Body of pancreas (tissue), 4 donors: ENCODE measurements at regions not wholly inside any gene's neighbourhood (a gene's known extent, or its start where the extent isn't known, plus 50 kb on each side); places are given as distances from the start of the nearest gene placed in this dataset.

ENCODE experiments used
- POLR2A ChIP-seq, 3 donors: fragments of 450-650 bp; IDR thresholded peaks; one replicate each; pipeline ENCODE4 v1.6.1; 2016; ENCODE audit warnings: antibody characterized with exemption in 3 of 3, mild to moderate bottlenecking in 2 of 3
- TF ChIP-seq, protein P1 (sequence below), 7 experiments: fragments of 450-650 bp in 4 of 7; fragments of 200-600 bp in 3 of 7; sonication (generic) in 3 of 7; IDR thresholded peaks; one replicate each; pipeline ENCODE4 v1.5.1; 2016 to 2019; ENCODE audit warnings: antibody characterized with exemption in 7 of 7

- no peak for TF ChIP-seq POLR2A (IDR thresholded peaks at IDR 0.05)
- TF ChIP-seq, protein P1, sequence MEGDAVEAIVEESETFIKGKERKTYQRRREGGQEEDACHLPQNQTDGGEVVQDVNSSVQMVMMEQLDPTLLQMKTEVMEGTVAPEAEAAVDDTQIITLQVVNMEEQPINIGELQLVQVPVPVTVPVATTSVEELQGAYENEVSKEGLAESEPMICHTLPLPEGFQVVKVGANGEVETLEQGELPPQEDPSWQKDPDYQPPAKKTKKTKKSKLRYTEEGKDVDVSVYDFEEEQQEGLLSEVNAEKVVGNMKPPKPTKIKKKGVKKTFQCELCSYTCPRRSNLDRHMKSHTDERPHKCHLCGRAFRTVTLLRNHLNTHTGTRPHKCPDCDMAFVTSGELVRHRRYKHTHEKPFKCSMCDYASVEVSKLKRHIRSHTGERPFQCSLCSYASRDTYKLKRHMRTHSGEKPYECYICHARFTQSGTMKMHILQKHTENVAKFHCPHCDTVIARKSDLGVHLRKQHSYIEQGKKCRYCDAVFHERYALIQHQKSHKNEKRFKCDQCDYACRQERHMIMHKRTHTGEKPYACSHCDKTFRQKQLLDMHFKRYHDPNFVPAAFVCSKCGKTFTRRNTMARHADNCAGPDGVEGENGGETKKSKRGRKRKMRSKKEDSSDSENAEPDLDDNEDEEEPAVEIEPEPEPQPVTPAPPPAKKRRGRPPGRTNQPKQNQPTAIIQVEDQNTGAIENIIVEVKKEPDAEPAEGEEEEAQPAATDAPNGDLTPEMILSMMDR (IDR thresholded peaks at IDR 0.05), result no peak
Measured at GRCh38 chr3:67856718-67857117, 202.3 kb upstream of the SUCLG2 start.
